Gastroesophageal sphincter (tissue), 4 donors: ENCODE measurements at regions not wholly inside any gene's neighbourhood (a gene's known extent, or its start where the extent isn't known, plus 50 kb on each side); places are given as distances from the start of the nearest gene placed in this dataset.

Experiments
- ATAC-seq: fragments of 150-250 bp; one replicate; pipeline ENCODE4 v1.9.1; 2016; ENCODE audit warnings: mild to moderate bottlenecking, moderate library complexity
- H3K27ac ChIP-seq, 4 donors: fragments of 200-600 bp; sonication (generic) in 3 of 4; 1 replicate in 3 of 4; 2 replicates in 1 of 4; pipeline ENCODE4 v1.5.1; 2016 to 2019
- H3K27me3 ChIP-seq: fragments of 200-600 bp; sonication (generic); one replicate; pipeline ENCODE4 v1.5.1; 2019
- H3K36me3 ChIP-seq, 2 donors: fragments of 200-600 bp; sonication (generic); one replicate each; pipeline ENCODE4 v1.5.1; 2019; ENCODE audit warnings: control low read depth in 1 of 2
- H3K4me1 ChIP-seq, 3 donors: fragments of 200-600 bp; sonication (generic); 1 replicate in 2 of 3; 2 replicates in 1 of 3; pipeline ENCODE4 v1.5.1; 2016 to 2019; ENCODE audit warnings: control low read depth in 2 of 3
- H3K4me3 ChIP-seq, 2 donors: fragments of 200-600 bp; sonication (generic); one replicate each; pipeline ENCODE4 v1.5.1; 2019; ENCODE audit warnings: mild to moderate bottlenecking in 1 of 2, moderate library complexity in 1 of 2
- H3K9me3 ChIP-seq, 3 donors: fragments of 200-600 bp; sonication (generic); one replicate each; pipeline ENCODE4 v1.5.1; 2017 to 2019; ENCODE audit warnings: control low read depth in 2 of 3
- CTCF ChIP-seq, 4 experiments: fragments of 200-600 bp in 2 of 4; fragments of 450-650 bp in 2 of 4; sonication (generic) in 1 of 4; IDR thresholded peaks; one replicate each; pipeline ENCODE4 v1.5.1; 2017 to 2019; ENCODE audit warnings: antibody characterized with exemption in 4 of 4, mild to moderate bottlenecking in 2 of 4, moderate library complexity in 2 of 4
- EP300 ChIP-seq: sonication (generic); formaldehyde crosslinking; IDR thresholded peaks from one replicate; pipeline ENCODE4 v1.6.1; 2017; ENCODE audit warnings: antibody characterized with exemption, mild to moderate bottlenecking
- POLR2A ChIP-seq, 2 donors: fragments of 450-650 bp; IDR thresholded peaks; one replicate each; pipeline ENCODE4 v1.6.1; 2017; ENCODE audit warnings: antibody characterized with exemption in 2 of 2, mild to moderate bottlenecking in 2 of 2, moderate library complexity in 1 of 2
- POLR2AphosphoS5 ChIP-seq: sonication (generic); formaldehyde crosslinking; IDR thresholded peaks from one replicate; pipeline ENCODE4 v1.6.1; 2017; ENCODE audit warnings: antibody characterized with exemption
- WGBS, 2 donors: methylation state at CpG; one replicate each; pipeline ENCODE4 v1.1.5; 2018; ENCODE audit warnings: low coverage in 1 of 2; 5-methylcytosine and 5-hydroxymethylcytosine counted together

- TF ChIP-seq CTCF (IDR thresholded peaks at IDR 0.05): no peak
- TF ChIP-seq POLR2AphosphoS5: no peak
- H3K36me3 ChIP-seq: peaks cover 0 to 34% of the 10 kb centered on the region in 2 donors
- ATAC-seq: no peak
- no peak overlapping the region for H3K4me3 ChIP-seq
- WGBS, 2 donors: 32 to 74% methylated on average over 5 of the region's 12 CpGs
- peak overlapping the region; percentile 24 to 100 (median 100) for H3K27ac ChIP-seq
- no peaks in the 10 kb centered on the region for H3K9me3 ChIP-seq
- H3K27me3 ChIP-seq: no peaks in the 10 kb centered on the region
- peaks cover 3 to 66% (median 38%) of the 10 kb centered on the region in 3 donors for H3K4me1 ChIP-seq
Measured at GRCh38 chr9:129500863-129501770, 119.8 kb downstream of the C9orf50 start.

- H3K4me1 ChIP-seq: peaks cover 3 to 74% (median 43%) of the 10 kb centered on the region in 3 donors
- TF ChIP-seq EP300 (no peak), POLR2AphosphoS5 (no peak), CTCF (IDR thresholded peaks at IDR 0.05) (peak in 1 of 4 experiments; percentile 5)
- H3K27me3 ChIP-seq: no peaks in the 10 kb centered on the region
- 13 to 36% methylated on average over 10 to 13 of the region's 18 CpGs for WGBS, 2 donors
- H3K27ac ChIP-seq: peak overlapping the region; percentile 24 to 100 (median 100)
- no peak for ATAC-seq
- H3K9me3 ChIP-seq: no peaks in the 10 kb centered on the region
- no peak overlapping the region for H3K4me3 ChIP-seq
- H3K36me3 ChIP-seq: peaks cover 0 to 26% of the 10 kb centered on the region in 2 donors
Measured at GRCh38 chr9:129500161-129500862, 120.6 kb downstream of the C9orf50 start.

- no peaks in the 10 kb centered on the region for H3K9me3 ChIP-seq
- peak overlapping the region; percentile 72 to 79 for H3K4me3 ChIP-seq
- no peak for TF ChIP-seq POLR2AphosphoS5
- no peak for TF ChIP-seq EP300
- no peak for TF ChIP-seq CTCF (IDR thresholded peaks at IDR 0.05)
- no peak for TF ChIP-seq POLR2A (IDR thresholded peaks at IDR 0.05)
- peaks cover 0 to 17% of the 10 kb centered on the region in 2 donors for H3K36me3 ChIP-seq
- no peak for ATAC-seq
- 42 to 55% methylated on average over 3 to 6 of the region's 7 CpGs for WGBS, 2 donors
- no peaks in the 10 kb centered on the region for H3K27me3 ChIP-seq
- H3K4me1 ChIP-seq: peaks cover 3 to 80% (median 47%) of the 10 kb centered on the region in 3 donors
- peak overlapping the region; percentile 83 to 100 (median 100) for H3K27ac ChIP-seq
Measured at GRCh38 chr9:129498451-129499384, 122.2 kb downstream of the C9orf50 start.

GRCh38 chr9:129497813-129498450 lies 123.0 kb downstream of the C9orf50 start:
- H3K27me3 ChIP-seq: no peaks in the 10 kb centered on the region
- peaks cover 0 to 11% of the 10 kb centered on the region in 2 donors for H3K36me3 ChIP-seq
- no peak for TF ChIP-seq EP300
- TF ChIP-seq CTCF (IDR thresholded peaks at IDR 0.05): no peak
- TF ChIP-seq POLR2A (IDR thresholded peaks at IDR 0.05): no peak
- no peak for TF ChIP-seq POLR2AphosphoS5
- ATAC-seq: no peak
- 24 to 25% methylated on average over 5 to 6 of the region's 8 CpGs for WGBS, 2 donors
- H3K4me1 ChIP-seq: peaks cover 3 to 88% (median 47%) of the 10 kb centered on the region in 3 donors
- peak overlapping the region; percentile 83 to 100 (median 100) for H3K27ac ChIP-seq
- no peaks in the 10 kb centered on the region for H3K9me3 ChIP-seq
- peak overlapping the region; percentile 72 to 79 for H3K4me3 ChIP-seq
